Erythroblast (primary cell): ENCODE measurements at regions not wholly inside any gene's neighbourhood (a gene's known extent, or its start where the extent isn't known, plus 50 kb on each side); places are given as distances from the start of the nearest gene placed in this dataset.

Experiments
- GATA1 ChIP-seq: IDR thresholded peaks from 2 replicates; pipeline ENCODE4 v1.6.1; 2011; ENCODE audit warnings: low read depth, mild to moderate bottlenecking, control low read depth, low read length, moderate library complexity
- POLR2A ChIP-seq: IDR thresholded peaks from 2 replicates; pipeline ENCODE4 v1.6.1; 2011; ENCODE audit warnings: mild to moderate bottlenecking, low read length

DNA sequence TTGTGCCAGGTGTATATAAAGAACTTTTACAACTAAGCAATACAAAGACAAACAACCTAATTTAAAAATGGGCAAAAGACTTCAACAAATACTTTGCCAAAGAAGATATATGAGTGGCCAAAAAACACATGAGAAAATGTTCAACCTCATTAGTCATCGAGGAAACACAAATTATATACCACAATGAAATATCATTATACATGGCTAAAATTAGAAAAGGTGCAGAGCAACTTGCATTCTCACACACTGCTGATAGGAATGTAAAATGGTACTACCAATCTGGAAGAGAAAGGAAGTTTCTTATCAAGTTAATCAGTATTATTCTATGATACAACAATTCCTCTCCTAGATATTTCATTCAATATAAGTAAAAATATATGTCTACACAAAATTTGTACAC, 131.6 kb upstream of the FRMD6 start:
- TF ChIP-seq POLR2A (no peak), GATA1 (no peak)
